Lower lobe of right lung (tissue), 2 donors: ENCODE measurements at regions not wholly inside any gene's neighbourhood (a gene's known extent, or its start where the extent isn't known, plus 50 kb on each side); places are given as distances from the start of the nearest gene placed in this dataset.
"Not testable (repeated sequence)": the region's sequence is repeated elsewhere in the genome, so short reads cannot be mapped to it uniquely, and the experiment has no call there.

ENCODE experiments used
- ATAC-seq, 2 donors: fragments of 200-7000 bp; cut with Tn5 transposase; one replicate each; pipeline ENCODE4 v1.9.1; 2020 to 2022; ENCODE audit warnings: mild to moderate bottlenecking in 2 of 2, moderate library complexity in 2 of 2
- DNase-seq: peaks from one replicate; pipeline ENCODE4 v3.0.0-alpha.2; 2020
- H3K27ac ChIP-seq: fragments of 200-600 bp; one replicate; pipeline ENCODE4 v1.8.0; 2022
- H3K27me3 ChIP-seq: fragments of 200-600 bp; one replicate; pipeline ENCODE4 v1.8.0; 2022; ENCODE audit warnings: low read depth
- H3K36me3 ChIP-seq: fragments of 200-600 bp; one replicate; pipeline ENCODE4 v1.8.0; 2022; ENCODE audit warnings: mild to moderate bottlenecking
- H3K4me1 ChIP-seq: fragments of 200-600 bp; one replicate; pipeline ENCODE4 v1.8.0; 2022
- H3K4me3 ChIP-seq: fragments of 200-600 bp; one replicate; pipeline ENCODE4 v1.8.0; 2022; ENCODE audit warnings: mild to moderate bottlenecking
- H3K9me3 ChIP-seq: fragments of 200-600 bp; one replicate; pipeline ENCODE4 v1.8.0; 2022
- intact Hi-C: fragments of 100-400 bp; cut with DNase I; formaldehyde crosslinking; loops from one replicate; pipeline ENCODE4 v1.11.0; 2022
- TF ChIP-seq, protein P1 (sequence below): fragments of 200-600 bp; IDR thresholded peaks from one replicate; pipeline ENCODE4 v1.8.0; 2022; ENCODE audit warnings: antibody characterized with exemption, mild to moderate bottlenecking
- donor health status: DM: no; HTN: yes; CAD: no; lungs with severe emphysema.

DNA sequence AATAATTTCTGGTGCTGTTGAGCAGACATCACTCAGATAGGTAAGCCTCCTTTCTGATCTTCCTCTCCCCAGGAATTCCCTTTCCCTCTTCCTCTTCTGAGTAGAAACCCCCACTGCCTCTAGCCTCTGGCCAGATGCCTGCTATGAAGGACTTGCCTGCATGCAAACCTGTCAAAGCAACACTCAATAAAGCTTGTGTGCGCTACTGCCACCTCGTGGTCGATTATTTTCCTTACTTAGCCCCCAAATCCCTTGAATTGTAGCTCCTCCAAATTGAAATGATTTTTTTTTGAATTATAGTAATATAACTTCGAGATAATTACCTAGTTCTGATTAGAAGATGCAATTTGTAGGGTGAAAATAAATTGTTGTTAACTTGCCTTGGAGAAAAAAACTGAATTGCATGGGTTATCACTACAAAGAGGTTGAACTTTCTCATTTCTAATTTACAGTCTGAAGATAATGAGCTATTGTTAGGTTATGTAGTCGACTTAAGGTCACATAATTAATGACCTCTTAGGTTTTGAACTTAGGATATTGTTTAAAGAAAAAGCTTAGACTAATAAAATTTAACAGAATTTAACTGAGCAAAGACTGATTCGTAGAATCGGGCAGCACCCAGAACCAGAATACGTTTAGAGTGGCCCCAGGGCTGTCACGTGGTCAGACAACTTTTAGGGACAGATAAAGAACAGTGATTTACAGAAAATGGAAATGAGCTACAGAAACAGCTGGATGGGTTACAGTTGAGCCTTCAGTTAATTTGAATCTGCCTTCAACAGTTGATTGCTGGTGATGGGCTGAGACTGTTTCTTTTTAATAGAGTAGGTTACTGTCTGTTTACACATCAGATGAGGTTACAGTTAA is 269.3 kb downstream of the ARPP21 start:
- TF ChIP-seq, protein P1, sequence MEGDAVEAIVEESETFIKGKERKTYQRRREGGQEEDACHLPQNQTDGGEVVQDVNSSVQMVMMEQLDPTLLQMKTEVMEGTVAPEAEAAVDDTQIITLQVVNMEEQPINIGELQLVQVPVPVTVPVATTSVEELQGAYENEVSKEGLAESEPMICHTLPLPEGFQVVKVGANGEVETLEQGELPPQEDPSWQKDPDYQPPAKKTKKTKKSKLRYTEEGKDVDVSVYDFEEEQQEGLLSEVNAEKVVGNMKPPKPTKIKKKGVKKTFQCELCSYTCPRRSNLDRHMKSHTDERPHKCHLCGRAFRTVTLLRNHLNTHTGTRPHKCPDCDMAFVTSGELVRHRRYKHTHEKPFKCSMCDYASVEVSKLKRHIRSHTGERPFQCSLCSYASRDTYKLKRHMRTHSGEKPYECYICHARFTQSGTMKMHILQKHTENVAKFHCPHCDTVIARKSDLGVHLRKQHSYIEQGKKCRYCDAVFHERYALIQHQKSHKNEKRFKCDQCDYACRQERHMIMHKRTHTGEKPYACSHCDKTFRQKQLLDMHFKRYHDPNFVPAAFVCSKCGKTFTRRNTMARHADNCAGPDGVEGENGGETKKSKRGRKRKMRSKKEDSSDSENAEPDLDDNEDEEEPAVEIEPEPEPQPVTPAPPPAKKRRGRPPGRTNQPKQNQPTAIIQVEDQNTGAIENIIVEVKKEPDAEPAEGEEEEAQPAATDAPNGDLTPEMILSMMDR = peak; percentile 69
- no peaks in the 10 kb centered on the region for H3K4me1 ChIP-seq
- intact Hi-C loops = no loop called here
- H3K27me3 ChIP-seq = no peaks in the 10 kb centered on the region
- H3K4me3 ChIP-seq = no peak overlapping the region
- no peaks in the 10 kb centered on the region for H3K9me3 ChIP-seq
- no peaks in the 10 kb centered on the region for H3K36me3 ChIP-seq
- H3K27ac ChIP-seq = no peak overlapping the region
- peak; percentile 55 for DNase-seq
- peak in 1 of 2 donors; percentile 67 for ATAC-seq

- H3K4me1 ChIP-seq = no peaks in the 10 kb centered on the region
- TF ChIP-seq, protein P1 = no peak
- intact Hi-C loops = no loop called here
These were observed 279.8 kb downstream of the ARPP21 start for GRCh38 chr3:35919160-35919559.

DNA sequence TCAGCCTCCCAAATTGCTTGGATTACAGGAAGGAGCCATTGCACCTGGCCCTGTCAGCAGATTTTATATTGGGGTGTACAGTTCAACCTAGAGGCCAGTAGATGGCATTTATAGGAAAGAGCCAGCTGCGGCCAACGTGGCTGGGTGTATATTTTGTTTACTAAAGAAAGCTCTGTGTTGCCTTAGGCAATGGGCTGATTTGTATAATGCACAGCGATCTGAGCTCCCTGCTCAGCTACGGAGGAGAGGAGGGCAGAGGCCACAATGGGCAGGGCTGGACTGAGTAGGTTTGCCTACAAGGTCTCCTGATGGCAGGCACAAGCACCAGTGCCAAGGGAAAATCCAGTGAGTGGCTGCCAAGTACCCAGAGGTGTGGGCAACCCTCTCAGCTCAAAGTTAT is 282.4 kb downstream of the ARPP21 start:
- no peaks in the 10 kb centered on the region for H3K36me3 ChIP-seq
- TF ChIP-seq, protein P1 = no peak
- intact Hi-C loops = no loop called here
- no peaks in the 10 kb centered on the region for H3K9me3 ChIP-seq
- DNase-seq = no peak
- no peak overlapping the region for H3K27ac ChIP-seq
- no peaks in the 10 kb centered on the region for H3K4me1 ChIP-seq
- H3K27me3 ChIP-seq = no peaks in the 10 kb centered on the region
- no peak for ATAC-seq
- H3K4me3 ChIP-seq = no peak overlapping the region

More at GRCh38 chr3:35919160-35919559, 279.8 kb downstream of the ARPP21 start:
- Histone ChIP-seq H3K4me3 (no peak overlapping the region), H3K9me3 (no peaks in the 10 kb centered on the region), H3K27ac (no peak overlapping the region), H3K27me3 (no peaks in the 10 kb centered on the region), H3K36me3 (no peaks in the 10 kb centered on the region)
- ATAC-seq = no peak
- DNase-seq = no peak

- H3K9me3 ChIP-seq, H3K4me1 ChIP-seq, H3K4me3 ChIP-seq, H3K27me3 ChIP-seq, intact Hi-C loops, H3K36me3 ChIP-seq, DNase-seq, ATAC-seq, H3K27ac ChIP-seq: not testable (repeated sequence)
- TF ChIP-seq, protein P1 = peak; percentile 18
These were observed 284.7 kb downstream of the ARPP21 start for GRCh38 chr3:35924070-35924469.

GRCh38 chr3:35927441-35927840 is 288.1 kb downstream of the ARPP21 start:
- no peak for ATAC-seq
- intact Hi-C loops = no loop called here
- H3K9me3 ChIP-seq = no peaks in the 10 kb centered on the region
- DNase-seq = no peak
- H3K27ac ChIP-seq = no peak overlapping the region
- no peaks in the 10 kb centered on the region for H3K4me1 ChIP-seq
- H3K36me3 ChIP-seq = no peaks in the 10 kb centered on the region
- no peak overlapping the region for H3K4me3 ChIP-seq
- TF ChIP-seq, protein P1 = no peak
- no peaks in the 10 kb centered on the region for H3K27me3 ChIP-seq
